Caco-2 (cell line): ENCODE measurements at regions not wholly inside any gene's neighbourhood (a gene's known extent, or its start where the extent isn't known, plus 50 kb on each side); places are given as distances from the start of the nearest gene placed in this dataset.

Experiments
- BruUV-seq: library from RNA; stranded (reverse); fragments of 400-500 nt; replicated peaks from 2 replicates; lab custom pipeline; 2021; lab: Mats Ljungman, UMichigan
- CTCF ChIA-PET: fragments of 300-600 bp; sonication (Branson Sonifier 250); formaldehyde crosslinking; loops from one replicate; lab custom pipeline; 2022; ENCODE audit warnings: antibody characterized with exemption; lab: Charles Lee
- POLR2A ChIA-PET: fragments of 300-600 bp; sonication (Branson Sonifier 250); formaldehyde crosslinking; loops from one replicate; lab custom pipeline; 2022; ENCODE audit warnings: antibody characterized with exemption; lab: Charles Lee
- DNase-seq, 2 experiments: peaks; one replicate each; pipeline versions ENCODE4 v3.0.0 to v3.0.0-alpha.2; 2020 to 2022
- H3K27me3 ChIP-seq: replicated peaks from 2 replicates; pipeline ENCODE4 v1.6.0; 2011; ENCODE audit warnings: low read length; ENCODE audit not compliant: control insufficient read depth, insufficient read depth
- H3K36me3 ChIP-seq: 2 replicates; pipeline ENCODE4 v1.5.1; 2011; ENCODE audit warnings: low read length; ENCODE audit not compliant: control insufficient read depth, insufficient read depth
- H3K4me1 ChIP-seq: fragments of 250-450 bp; sonication (Bioruptor Pico); 2 replicates; pipeline ENCODE4 v1.5.1; 2020; ENCODE audit warnings: mild to moderate bottlenecking
- H3K4me3 ChIP-seq: 2 replicates; pipeline ENCODE4 v1.5.1; 2011; ENCODE audit warnings: low read depth, mild to moderate bottlenecking, control low read depth, low read length
- H3K9me3 ChIP-seq: fragments of 250-450 bp; sonication (Bioruptor Pico); 2 replicates; pipeline ENCODE4 v1.5.1; 2020; ENCODE audit warnings: mild to moderate bottlenecking, moderate library complexity
- H3K27ac Mint-ChIP-seq: one replicate; pipeline ENCODE4 v1.8.0; 2022; ENCODE audit warnings: mixed read lengths; ENCODE audit not compliant: unreplicated experiment
- H3K27me3 Mint-ChIP-seq: one replicate; pipeline ENCODE4 v1.8.0; 2022; ENCODE audit warnings: mixed read lengths; ENCODE audit not compliant: insufficient read depth, unreplicated experiment
- H3K36me3 Mint-ChIP-seq: one replicate; pipeline ENCODE4 v1.8.0; 2022; ENCODE audit warnings: mild to moderate bottlenecking, mixed read lengths; ENCODE audit not compliant: insufficient read depth, unreplicated experiment
- H3K4me1 Mint-ChIP-seq: one replicate; pipeline ENCODE4 v1.8.0; 2022; ENCODE audit warnings: low read depth, mixed read lengths; ENCODE audit not compliant: unreplicated experiment
- H3K4me3 Mint-ChIP-seq: one replicate; pipeline ENCODE4 v1.8.0; 2022; ENCODE audit warnings: mild to moderate bottlenecking, moderate library complexity, mixed read lengths; ENCODE audit not compliant: unreplicated experiment
- H3K9me3 Mint-ChIP-seq: one replicate; pipeline ENCODE4 v1.8.0; 2022; ENCODE audit warnings: mixed read lengths; ENCODE audit not compliant: unreplicated experiment
- CTCF ChIP-seq, 2 experiments: fragments of 200-600 bp in 1 of 2; IDR thresholded peaks; 1 replicate in 1 of 2; 2 replicates in 1 of 2; pipeline versions ENCODE4 v1.5.1 to v1.8.0; 2011 to 2022; ENCODE audit warnings: antibody characterized with exemption in 1 of 2, control low read depth in 1 of 2, inconsistent platforms in 1 of 2, low read depth in 1 of 2, low read length in 1 of 2, mild to moderate bottlenecking in 1 of 2, moderate library complexity in 1 of 2; ENCODE audit not compliant: insufficient read depth in 1 of 2, severe bottlenecking in 1 of 2, unreplicated experiment in 1 of 2
- intact Hi-C: fragments of 100-400 bp; cut with micrococcal nuclease; formaldehyde crosslinking; loops from one replicate; pipeline ENCODE4 v1.10.0; 2022; ENCODE audit not compliant: unreplicated experiment

GRCh38 chr12:115097416-115097815 is 413.4 kb upstream of the TBX3 start:
- TF ChIP-seq CTCF (IDR thresholded peaks at IDR 0.05; ENCODE audit: insufficient read depth in 1 of 2, low read depth in 1 of 2, low read length in 1 of 2, severe bottlenecking in 1 of 2, unreplicated experiment in 1 of 2) = no peak
- Histone ChIP-seq H3K9me3 (peaks cover 5% of the 10 kb centered on the region; the same call in 1 of the 2 replicates), H3K27me3 (no peaks in the 10 kb centered on the region), H3K4me3 (no peak overlapping the region), H3K4me1 (0 out of 2 replicates have a peak, but pooled peaks cover 12% of the 10 kb centered on the region), H3K36me3 (no peaks in the 10 kb centered on the region)
- ChIA-PET POLR2A (no interaction called here), CTCF (no interaction called here)
- Mint-ChIP-seq H3K4me3 (no peak overlapping the region), H3K4me1 (no peaks in the 10 kb centered on the region), H3K27ac (no peak overlapping the region), H3K27me3 (no peaks in the 10 kb centered on the region), H3K9me3 (no peaks in the 10 kb centered on the region), H3K36me3 (no peaks in the 10 kb centered on the region)
- intact Hi-C loops = no loop called here
- no TSS peak for BruUV-seq
- no peak for DNase-seq

GRCh38 chr12:115096588-115097397 is 412.8 kb upstream of the TBX3 start:
- intact Hi-C loops = no loop called here
- TF ChIP-seq CTCF (IDR thresholded peaks at IDR 0.05; ENCODE audit: insufficient read depth in 1 of 2, low read depth in 1 of 2, low read length in 1 of 2, severe bottlenecking in 1 of 2, unreplicated experiment in 1 of 2) = no peak
- ChIA-PET POLR2A (no interaction called here), CTCF (interaction anchor here (0.7 kb wide), 1 partner anchor 1188 kb away, joined by 3 read pairs; no protein-coding TSS in a partner anchor)
- H3K36me3 ChIP-seq = no peaks in the 10 kb centered on the region
- 0 out of 2 replicates have a peak, but pooled peaks cover 12% of the 10 kb centered on the region for H3K4me1 ChIP-seq
- Mint-ChIP-seq H3K9me3 (no peaks in the 10 kb centered on the region), H3K27ac (no peak overlapping the region), H3K36me3 (no peaks in the 10 kb centered on the region), H3K4me3 (no peak overlapping the region), H3K4me1 (no peaks in the 10 kb centered on the region), H3K27me3 (no peaks in the 10 kb centered on the region)
- DNase-seq = no peak
- H3K4me3 ChIP-seq = no peak overlapping the region
- H3K27me3 ChIP-seq = no peaks in the 10 kb centered on the region
- no TSS peak for BruUV-seq
- H3K9me3 ChIP-seq = peaks cover 5% of the 10 kb centered on the region; the same call in 1 of the 2 replicates

GRCh38 chr12:115095073-115095748 is 411.2 kb upstream of the TBX3 start:
- Histone ChIP-seq H3K27me3 (no peaks in the 10 kb centered on the region), H3K4me1 (0 out of 2 replicates have a peak, but pooled peaks cover 12% of the 10 kb centered on the region), H3K36me3 (no peaks in the 10 kb centered on the region), H3K9me3 (peaks cover 5% of the 10 kb centered on the region; the same call in 1 of the 2 replicates), H3K4me3 (no peak overlapping the region)
- Mint-ChIP-seq H3K9me3 (no peaks in the 10 kb centered on the region), H3K27ac (no peak overlapping the region), H3K27me3 (no peaks in the 10 kb centered on the region), H3K36me3 (no peaks in the 10 kb centered on the region), H3K4me3 (no peak overlapping the region), H3K4me1 (peaks cover 7% of the 10 kb centered on the region)
- no peak for DNase-seq
- intact Hi-C loops = no loop called here
- BruUV-seq = no TSS peak
- ChIA-PET POLR2A (no interaction called here), CTCF (no interaction called here)
- no peak for TF ChIP-seq CTCF (IDR thresholded peaks at IDR 0.05; ENCODE audit: insufficient read depth in 1 of 2, low read depth in 1 of 2, low read length in 1 of 2, severe bottlenecking in 1 of 2, unreplicated experiment in 1 of 2)
